OCI-LY1 (cell line): ENCODE measurements at regions not wholly inside any gene's neighbourhood (a gene's known extent, or its start where the extent isn't known, plus 50 kb on each side); places are given as distances from the start of the nearest gene placed in this dataset.

ENCODE experiments used
- CTCF ChIP-seq: fragments of 200-600 bp; sonication (generic), shearing (Covaris generic); IDR thresholded peaks from 2 replicates; pipeline ENCODE4 v1.5.1; 2017; ENCODE audit warnings: mild to moderate bottlenecking, antibody characterized with exemption, low read length, moderate library complexity, mixed read lengths
- EZH2 ChIP-seq: fragments of 200-600 bp; sonication (generic), shearing (Covaris generic); IDR thresholded peaks from 2 replicates; pipeline ENCODE4 v1.8.0; 2017; ENCODE audit warnings: borderline replicate concordance, mixed run types, mild to moderate bottlenecking, antibody characterized with exemption, low read length, moderate library complexity, mixed read lengths

- TF ChIP-seq CTCF (no peak), EZH2 (no peak)
These were observed 335.7 kb upstream of the HTR2A start for GRCh38 chr13:47232516-47232915.
